ENCODE measurements at regions not wholly inside any gene's neighbourhood (a gene's known extent, or its start where the extent isn't known, plus 50 kb on each side); places are given as distances from the start of the nearest gene placed in this dataset.

- Mint-ChIP-seq H3K4me1 (ENCODE audit: low read depth in 2 of 2) (peaks cover 11 to 17% of the 10 kb centered on the region in 2 donors), H3K36me3 (peaks cover 15% of the 10 kb centered on the region), H3K4me3 (peak overlapping the region; percentile 39), H3K27ac (no peak overlapping the region), H3K27me3 (peaks cover 38 to 61% of the 10 kb centered on the region in 2 donors), H3K9me3 (no peaks in the 10 kb centered on the region)
- DNase-seq (ENCODE audit: low spot score), result no peak
- no peak for ATAC-seq
These were observed 298.7 kb upstream of the NFE2L3 start for GRCh38 chr7:25853314-25853713.

DNA sequence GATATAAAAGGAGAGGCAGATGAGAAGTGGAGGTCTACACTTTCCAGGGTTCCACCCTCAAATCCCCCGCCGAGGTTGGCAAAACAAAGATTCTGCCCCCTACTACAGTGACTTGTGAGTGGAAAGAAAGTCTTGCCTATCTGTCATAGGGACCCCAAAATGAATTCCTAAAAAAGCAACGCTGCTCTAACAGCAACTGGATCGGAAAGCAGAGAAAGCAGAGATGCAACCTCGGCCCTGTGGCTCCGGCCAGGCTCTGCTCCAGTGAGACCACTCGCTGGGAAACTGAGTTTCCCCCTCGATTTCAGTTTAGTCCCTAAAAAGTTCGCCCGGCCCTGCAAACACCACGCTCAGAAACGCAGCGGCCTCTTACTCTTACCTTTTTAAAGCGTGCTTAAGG, 297.9 kb upstream of the NFE2L3 start:
- Mint-ChIP-seq H3K4me3 (peak overlapping the region; percentile 27), H3K36me3 (peaks cover 15% of the 10 kb centered on the region), H3K9me3 (no peaks in the 10 kb centered on the region), H3K27me3 (peaks cover 43 to 56% of the 10 kb centered on the region in 2 donors), H3K27ac (no peak overlapping the region), H3K4me1 (ENCODE audit: low read depth in 2 of 2) (peaks cover 11 to 17% of the 10 kb centered on the region in 2 donors)
- DNase-seq (ENCODE audit: low spot score), result no peak
- ATAC-seq, result no peak

DNA sequence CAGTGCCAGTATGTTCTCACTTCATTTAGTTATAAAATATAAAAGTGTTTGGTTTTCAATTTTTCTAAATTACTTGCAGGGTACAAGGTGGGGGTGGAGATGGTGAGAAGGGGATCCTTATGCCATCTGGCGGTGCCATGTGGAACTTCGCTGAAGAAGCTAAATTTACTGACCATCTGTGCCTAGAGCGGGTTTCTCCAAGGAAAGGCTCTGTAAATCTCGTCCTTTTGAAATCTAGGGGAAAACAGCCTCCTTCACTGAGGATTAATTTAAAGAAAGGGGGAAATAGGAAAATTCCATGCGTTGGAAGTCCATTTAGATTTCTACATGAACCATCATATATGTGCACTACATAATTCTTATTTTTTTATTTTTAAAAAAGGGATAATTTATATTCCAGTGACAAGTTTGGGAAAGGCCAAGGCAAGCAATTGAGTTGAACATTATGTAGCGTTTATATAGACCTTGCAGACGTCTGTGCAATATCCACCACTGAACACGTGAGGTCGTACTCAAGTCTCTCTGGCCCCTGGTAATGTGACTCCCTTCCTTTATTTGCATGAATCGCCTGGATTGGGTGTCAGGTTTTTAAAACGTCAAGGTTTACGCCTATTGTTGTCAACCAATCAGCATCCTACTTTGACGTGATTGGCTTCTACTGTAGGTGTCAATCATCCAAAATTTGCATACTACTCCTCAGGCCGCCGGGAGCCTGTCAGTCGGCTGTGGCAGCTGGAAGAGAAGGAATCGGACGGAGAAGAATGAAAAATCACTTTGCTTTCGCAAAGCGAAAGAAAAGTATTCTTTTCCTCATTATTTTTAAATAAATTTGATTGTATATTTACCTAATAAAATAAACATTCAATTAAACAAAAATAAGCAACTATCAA, 297.1 kb upstream of the NFE2L3 start:
- Mint-ChIP-seq H3K9me3 (no peaks in the 10 kb centered on the region), H3K4me1 (ENCODE audit: low read depth in 2 of 2) (peaks cover 15 to 17% of the 10 kb centered on the region in 2 donors), H3K27me3 (peaks cover 43 to 56% of the 10 kb centered on the region in 2 donors), H3K4me3 (peak overlapping the region; percentile 36), H3K27ac (no peak overlapping the region), H3K36me3 (peaks cover 23% of the 10 kb centered on the region)
- no peak for DNase-seq (ENCODE audit: low spot score)
- ATAC-seq, result no peak

DNA sequence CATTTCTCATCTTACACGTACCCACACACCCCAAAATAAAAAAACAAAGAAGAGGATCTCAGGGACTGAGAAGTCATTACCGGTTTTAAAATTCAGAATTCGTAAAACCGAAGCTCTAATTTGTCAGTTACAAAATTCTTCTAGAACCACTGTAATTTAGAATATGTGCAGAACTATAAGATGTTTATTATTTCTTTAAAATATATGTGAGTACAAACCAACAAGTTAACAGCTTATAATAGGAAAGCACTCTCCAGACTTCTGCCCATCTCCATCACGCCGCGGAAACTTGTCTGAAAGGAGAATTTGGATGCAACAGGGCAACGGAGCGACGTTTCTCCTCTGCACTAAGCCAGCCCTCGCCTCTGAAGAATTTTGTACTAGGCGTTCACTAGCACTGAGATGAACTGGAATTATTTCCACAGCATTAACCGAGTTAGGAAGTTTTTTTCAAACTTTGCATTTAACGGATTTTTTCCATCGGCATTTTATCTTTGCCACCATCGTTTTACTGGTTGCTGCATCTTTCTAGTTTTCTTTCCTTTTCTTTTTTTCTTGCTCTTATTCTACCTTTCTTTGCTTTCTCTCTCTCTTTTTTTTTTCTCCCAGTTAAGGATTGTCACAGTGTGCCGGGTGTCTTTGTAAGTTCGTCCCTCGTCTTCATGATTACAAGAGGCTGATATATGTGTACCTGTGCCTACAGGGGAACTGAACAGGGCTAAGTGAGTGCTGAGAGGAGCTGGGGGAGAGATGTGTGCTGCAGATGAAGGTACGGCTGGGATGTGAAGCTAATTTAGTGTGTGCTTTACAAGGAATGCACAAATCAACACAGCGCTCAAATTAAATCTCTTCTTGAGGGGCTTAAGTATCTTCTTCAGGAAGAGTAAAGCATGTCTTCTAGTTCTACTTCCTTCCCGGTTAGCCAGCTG, 295.9 kb upstream of the NFE2L3 start:
- ATAC-seq, result no peak
- Mint-ChIP-seq H3K4me3 (no peak overlapping the region), H3K9me3 (no peaks in the 10 kb centered on the region), H3K36me3 (peaks cover 26% of the 10 kb centered on the region), H3K27me3 (peaks cover 42 to 54% of the 10 kb centered on the region in 2 donors), H3K4me1 (ENCODE audit: low read depth in 2 of 2) (peaks cover 17% of the 10 kb centered on the region in 2 donors), H3K27ac (no peak overlapping the region)
- no peak for DNase-seq (ENCODE audit: low spot score)

DNA sequence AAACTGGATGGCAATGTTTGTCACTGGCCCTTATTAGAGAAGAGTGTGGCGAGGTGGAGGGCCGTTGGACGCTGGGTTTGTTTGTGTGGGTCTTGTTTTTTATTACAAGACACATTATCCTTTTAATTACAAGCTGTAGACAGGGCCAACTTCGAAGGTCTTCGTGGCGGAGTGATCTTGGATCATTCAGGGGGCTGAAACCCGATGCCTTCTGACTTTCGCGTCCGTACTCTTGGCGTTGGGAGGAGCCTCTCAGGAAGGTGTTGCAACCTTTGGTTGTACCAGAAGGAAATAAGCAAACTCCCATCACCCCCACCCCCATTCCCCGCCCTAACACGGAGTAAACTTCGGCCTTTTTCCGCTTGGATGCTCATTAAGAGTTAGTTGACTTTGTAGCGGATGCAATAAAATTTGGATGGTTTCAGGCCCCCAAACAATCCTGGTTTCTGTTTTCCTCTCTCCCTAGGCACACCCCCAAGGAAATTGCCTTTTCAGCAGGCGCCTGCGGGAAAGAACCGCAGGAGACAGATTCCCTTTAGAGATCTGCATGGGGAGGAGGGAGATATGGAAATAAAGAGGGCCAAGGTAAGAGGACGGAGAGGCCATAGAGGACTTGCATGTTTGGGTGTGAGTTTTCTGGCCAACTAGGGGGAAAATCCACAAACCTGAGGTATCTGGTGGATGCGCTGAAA, 294.5 kb upstream of the NFE2L3 start:
- H3K4me3 Mint-ChIP-seq, result no peak overlapping the region
- peaks cover 45 to 59% of the 10 kb centered on the region in 2 donors for H3K27me3 Mint-ChIP-seq
- DNase-seq (ENCODE audit: low spot score), result no peak
- peaks cover 31% of the 10 kb centered on the region for H3K36me3 Mint-ChIP-seq
- ATAC-seq, result no peak
- peaks cover 19 to 22% of the 10 kb centered on the region in 2 donors for H3K4me1 Mint-ChIP-seq (ENCODE audit: low read depth in 2 of 2)
- no peaks in the 10 kb centered on the region for H3K9me3 Mint-ChIP-seq
- H3K27ac Mint-ChIP-seq, result no peak overlapping the region

DNA sequence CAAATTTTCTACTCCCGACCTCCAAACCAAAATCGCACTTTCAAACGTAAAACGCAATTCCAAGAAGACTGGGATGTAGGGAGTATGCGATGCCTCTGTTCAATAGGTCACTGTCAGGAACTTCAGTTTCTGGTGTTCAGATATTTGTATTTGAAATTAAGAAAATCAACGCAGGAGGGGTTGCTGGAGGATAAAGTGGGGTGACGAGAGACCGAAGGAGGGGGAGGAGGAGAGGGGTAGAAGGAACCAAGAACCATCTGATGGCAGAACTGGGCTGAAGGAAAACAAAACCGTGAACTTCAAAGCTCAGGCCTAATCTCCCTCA, 293.8 kb upstream of the NFE2L3 start:
- peaks cover 46 to 60% of the 10 kb centered on the region in 2 donors for H3K27me3 Mint-ChIP-seq
- ATAC-seq, result no peak

DNA sequence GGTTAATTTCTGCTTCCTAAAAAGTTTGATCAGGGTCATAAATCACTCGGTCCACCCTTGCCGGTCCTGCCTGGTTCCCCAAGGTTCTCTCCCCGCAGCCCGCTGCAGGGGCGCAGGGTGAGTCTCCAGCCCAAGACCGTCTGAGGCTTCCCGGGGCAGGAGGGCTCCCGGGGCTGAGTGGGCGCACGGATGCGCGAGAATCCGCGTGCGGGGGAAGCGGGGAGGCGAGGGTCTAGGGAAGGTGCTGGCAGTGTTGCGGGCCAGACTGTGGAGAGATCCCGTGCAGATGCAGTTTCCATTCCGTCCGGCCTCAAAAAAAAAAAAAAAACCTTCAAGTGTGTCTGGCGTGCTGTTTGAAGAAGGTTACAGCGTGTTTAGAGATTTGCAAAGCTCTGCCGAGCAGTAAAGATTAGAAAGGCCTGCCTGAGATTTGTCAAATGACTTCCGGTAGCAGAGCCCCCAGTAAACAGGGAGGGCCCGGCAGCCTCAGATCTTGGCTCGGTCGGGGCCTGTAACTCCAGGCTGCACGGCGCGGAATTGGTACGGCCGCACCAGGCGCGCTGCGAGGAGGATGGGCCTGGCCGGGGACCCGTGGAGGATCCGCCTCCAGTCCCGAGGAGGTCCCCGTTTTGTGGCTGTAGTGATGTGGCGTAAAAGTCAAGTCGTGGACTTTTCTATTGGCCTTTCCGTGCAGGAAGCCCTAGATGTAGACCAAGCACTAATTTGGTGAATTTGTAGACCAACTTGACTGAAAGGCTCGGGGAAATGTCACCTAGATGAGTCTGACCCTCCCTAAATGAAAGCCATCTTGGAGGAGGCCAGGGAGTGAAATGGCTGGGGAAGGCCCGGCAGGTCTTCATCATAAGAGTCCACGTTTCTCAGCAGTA, 293.2 kb upstream of the NFE2L3 start:
- H3K27me3 Mint-ChIP-seq, result peaks cover 42 to 60% of the 10 kb centered on the region in 2 donors
- no peak for DNase-seq (ENCODE audit: low spot score)
- H3K4me3 Mint-ChIP-seq, result peak overlapping the region; percentile 5
- peak overlapping the region in 1 of 2 donors; percentile 1 for H3K27ac Mint-ChIP-seq
- H3K4me1 Mint-ChIP-seq (ENCODE audit: low read depth in 2 of 2), result peaks cover 21 to 26% of the 10 kb centered on the region in 2 donors
- no peak for ATAC-seq
- H3K36me3 Mint-ChIP-seq, result peaks cover 30% of the 10 kb centered on the region
- no peaks in the 10 kb centered on the region for H3K9me3 Mint-ChIP-seq

More for the DNA sequence above, 293.8 kb upstream of the NFE2L3 start:
- peaks cover 31% of the 10 kb centered on the region for H3K36me3 Mint-ChIP-seq
- peaks cover 21 to 26% of the 10 kb centered on the region in 2 donors for H3K4me1 Mint-ChIP-seq (ENCODE audit: low read depth in 2 of 2)
- no peaks in the 10 kb centered on the region for H3K9me3 Mint-ChIP-seq
- no peak overlapping the region for H3K4me3 Mint-ChIP-seq
- no peak overlapping the region for H3K27ac Mint-ChIP-seq
- no peak for DNase-seq (ENCODE audit: low spot score)

DNA sequence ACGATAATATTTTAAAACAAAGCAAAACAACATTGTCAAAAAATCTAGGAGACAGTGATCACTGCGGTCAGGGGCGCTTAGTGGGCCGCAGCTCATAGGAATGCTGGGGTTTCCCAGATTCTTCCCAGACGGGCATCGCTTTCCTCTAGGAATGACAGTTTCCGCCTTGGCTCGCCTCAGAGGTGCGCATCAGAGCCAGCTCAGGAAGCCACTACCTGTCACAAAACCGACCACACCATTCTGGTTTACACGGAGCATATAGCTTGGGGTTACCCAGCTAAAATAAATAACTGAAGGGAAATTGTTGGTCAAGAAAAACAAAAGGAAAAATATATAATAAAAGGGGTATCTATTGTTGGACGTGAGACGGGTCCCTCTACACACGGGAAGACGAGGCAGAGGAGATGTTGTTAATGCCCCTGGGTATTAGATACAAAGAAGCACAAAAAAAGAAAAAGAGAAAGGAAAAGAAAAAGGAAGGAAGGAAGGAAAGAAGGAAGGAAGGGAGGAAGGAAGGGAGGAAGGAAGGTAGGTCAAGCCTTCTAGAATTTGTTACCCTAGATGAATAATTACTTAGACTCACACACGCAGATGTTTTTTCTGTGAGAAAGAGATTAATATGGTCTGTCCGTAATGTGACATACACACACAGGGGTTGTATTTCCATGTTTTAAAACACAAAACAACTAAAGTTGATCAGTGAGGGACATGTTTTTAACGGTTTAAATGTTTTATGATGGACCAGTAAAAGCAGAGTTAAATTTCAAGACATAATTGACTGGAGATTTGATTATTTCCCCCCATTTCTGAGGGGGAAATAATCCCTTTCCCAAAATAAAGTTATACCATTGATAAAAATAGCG, 292.4 kb upstream of the NFE2L3 start:
- peaks cover 19 to 24% of the 10 kb centered on the region in 2 donors for H3K4me1 Mint-ChIP-seq (ENCODE audit: low read depth in 2 of 2)
- ATAC-seq, result no peak
- H3K36me3 Mint-ChIP-seq, result peaks cover 27% of the 10 kb centered on the region
- no peaks in the 10 kb centered on the region for H3K9me3 Mint-ChIP-seq
- peak overlapping the region; percentile 1 for H3K27ac Mint-ChIP-seq
- H3K27me3 Mint-ChIP-seq, result peaks cover 40 to 58% of the 10 kb centered on the region in 2 donors
- no peak for DNase-seq (ENCODE audit: low spot score)
- H3K4me3 Mint-ChIP-seq, result peak overlapping the region; percentile 5

DNA sequence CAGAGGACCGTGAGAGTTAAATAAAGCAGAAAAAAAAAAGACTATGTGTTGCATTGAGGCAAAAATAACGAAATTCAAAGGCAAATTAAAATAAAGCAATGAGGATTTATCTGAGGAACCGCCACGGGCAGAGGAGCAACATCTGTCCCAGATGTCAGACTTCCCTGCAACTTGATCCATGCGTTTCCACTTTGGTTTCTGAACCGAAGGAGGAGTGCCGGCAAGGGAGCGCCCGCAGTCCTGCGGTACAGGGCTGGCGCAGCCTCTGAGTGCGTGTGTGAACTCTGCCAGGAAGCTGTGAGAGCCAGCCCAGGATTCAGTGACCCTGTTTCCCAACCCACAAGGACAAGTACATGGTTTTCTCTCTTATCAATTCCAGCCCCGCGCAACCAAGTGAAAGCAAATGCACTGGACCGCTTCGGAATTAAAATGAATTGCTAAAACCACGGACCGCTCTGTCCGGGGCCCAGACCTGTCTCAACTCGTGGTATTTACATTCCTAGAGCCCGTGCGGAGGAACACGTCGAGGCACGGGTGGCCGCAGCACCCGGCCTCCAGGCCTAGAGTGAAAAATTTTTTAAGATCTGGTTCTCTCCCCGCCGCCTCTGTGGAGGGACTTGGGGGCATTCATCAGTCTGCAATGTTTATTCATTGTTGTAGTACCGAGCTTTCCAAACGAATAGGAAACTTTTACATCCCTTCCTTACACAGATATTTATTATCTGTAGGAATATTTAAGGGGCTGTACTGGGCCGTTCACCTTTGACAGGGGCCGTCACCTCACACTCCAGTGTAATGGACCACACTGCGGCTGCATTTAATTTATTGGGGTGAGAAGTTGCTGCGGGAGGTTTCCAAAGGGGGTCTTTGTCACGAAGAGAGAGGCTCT, 291.5 kb upstream of the NFE2L3 start:
- Mint-ChIP-seq H3K27ac (peak overlapping the region; percentile 1), H3K4me3 (peak overlapping the region; percentile 76), H3K9me3 (no peaks in the 10 kb centered on the region), H3K4me1 (ENCODE audit: low read depth in 2 of 2) (peaks cover 19 to 24% of the 10 kb centered on the region in 2 donors), H3K27me3 (peaks cover 43 to 62% of the 10 kb centered on the region in 2 donors), H3K36me3 (peaks cover 32% of the 10 kb centered on the region)
- no peak for ATAC-seq
- DNase-seq (ENCODE audit: low spot score), result no peak

- H3K4me3 Mint-ChIP-seq, result peak overlapping the region; percentile 76
- H3K4me1 Mint-ChIP-seq (ENCODE audit: low read depth in 2 of 2), result peaks cover 19 to 24% of the 10 kb centered on the region in 2 donors
- H3K9me3 Mint-ChIP-seq, result no peaks in the 10 kb centered on the region
- H3K27ac Mint-ChIP-seq, result peak overlapping the region in 1 of 2 donors; percentile 61
- peaks cover 32% of the 10 kb centered on the region for H3K36me3 Mint-ChIP-seq
- DNase-seq (ENCODE audit: low spot score) (no peak), ATAC-seq (no peak)
- H3K27me3 Mint-ChIP-seq, result peaks cover 44 to 68% of the 10 kb centered on the region in 2 donors
These were observed 290.9 kb upstream of the NFE2L3 start for GRCh38 chr7:25861164-25861496.

DNA sequence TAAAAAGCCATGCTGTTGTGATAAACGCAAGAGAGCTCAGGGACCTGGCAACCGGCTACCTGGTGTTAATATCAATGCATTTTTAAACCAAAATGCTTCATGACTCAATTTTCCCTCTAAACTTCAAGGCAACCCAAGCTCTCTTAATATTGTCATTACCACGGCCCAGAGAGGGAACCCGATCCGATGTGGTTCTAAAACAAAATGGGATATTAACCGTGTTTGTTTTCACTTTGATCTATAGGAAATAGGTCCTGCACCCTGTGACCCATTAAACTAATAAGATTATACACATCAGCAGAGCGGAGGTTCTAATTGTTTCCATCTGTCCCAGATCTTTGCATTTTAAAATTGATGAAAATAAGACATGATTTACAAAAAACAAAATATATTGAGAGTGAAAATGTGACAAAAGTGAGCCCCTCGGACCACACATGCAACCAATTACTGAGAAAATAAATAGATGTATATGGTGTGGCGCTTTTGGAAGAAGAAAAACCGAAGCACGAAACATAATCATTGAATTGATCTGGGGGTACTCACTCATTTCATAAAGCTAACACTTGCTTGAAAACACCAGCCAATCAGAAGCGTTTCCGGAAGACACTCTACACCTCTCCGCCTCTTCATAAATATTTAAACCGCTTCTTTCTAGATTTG, 290.3 kb upstream of the NFE2L3 start:
- Mint-ChIP-seq H3K9me3 (no peaks in the 10 kb centered on the region), H3K4me1 (ENCODE audit: low read depth in 2 of 2) (peaks cover 19 to 24% of the 10 kb centered on the region in 2 donors), H3K27ac (peak overlapping the region; percentile 61 to 81), H3K36me3 (peaks cover 32% of the 10 kb centered on the region), H3K27me3 (peaks cover 47 to 71% of the 10 kb centered on the region in 2 donors), H3K4me3 (peak overlapping the region; percentile 76)
- DNase-seq (ENCODE audit: low spot score), result no peak
- ATAC-seq, result no peak
